GM19455 (cell line): ENCODE measurements at regions not wholly inside any gene's neighbourhood (a gene's known extent, or its start where the extent isn't known, plus 50 kb on each side); places are given as distances from the start of the nearest gene placed in this dataset.

Experiments
- ATAC-seq: cut with Tn5 transposase; IDR thresholded peaks from one replicate; pipeline ENCODE4 v1.9.1; 2021; ENCODE audit not compliant: unreplicated experiment

GRCh38 chr5:157926977-157927376, 68.0 kb upstream of the CLINT1 start:
- no peak for ATAC-seq

- no peak for ATAC-seq
These were observed 67.1 kb upstream of the CLINT1 start for GRCh38 chr5:157925786-157926671.

GRCh38 chr5:157924931-157925729, 66.2 kb upstream of the CLINT1 start:
- no peak for ATAC-seq

- no peak for ATAC-seq
These were observed 65.5 kb upstream of the CLINT1 start for GRCh38 chr5:157924490-157924889.

GRCh38 chr5:157923765-157924164, 64.8 kb upstream of the CLINT1 start:
- ATAC-seq: no peak

GRCh38 chr5:157922026-157922425, 63.1 kb upstream of the CLINT1 start:
- no peak for ATAC-seq

GRCh38 chr5:157920828-157921170, 61.9 kb upstream of the CLINT1 start:
- ATAC-seq: no peak

- no peak for ATAC-seq
These were observed 60.1 kb upstream of the CLINT1 start for GRCh38 chr5:157918811-157919742.

- ATAC-seq: no peak
These were observed 59.2 kb upstream of the CLINT1 start for GRCh38 chr5:157917899-157918809.

- ATAC-seq: no peak
These were observed 58.5 kb upstream of the CLINT1 start for GRCh38 chr5:157917491-157917890.

GRCh38 chr5:157915638-157916037, 56.7 kb upstream of the CLINT1 start:
- no peak for ATAC-seq

GRCh38 chr5:157914151-157914788, 55.3 kb upstream of the CLINT1 start:
- no peak for ATAC-seq

GRCh38 chr5:157913575-157913974, 54.6 kb upstream of the CLINT1 start:
- no peak for ATAC-seq

- peak; percentile 92 for ATAC-seq
These were observed 53.8 kb upstream of the CLINT1 start for GRCh38 chr5:157912621-157913325.

- ATAC-seq: no peak
These were observed 52.6 kb upstream of the CLINT1 start for GRCh38 chr5:157911568-157911967.
